Upper lobe of left lung (tissue), 4 donors: ENCODE measurements at regions not wholly inside any gene's neighbourhood (a gene's known extent, or its start where the extent isn't known, plus 50 kb on each side); places are given as distances from the start of the nearest gene placed in this dataset.

Experiments
- POLR2A ChIP-seq, 4 donors: fragments of 450-650 bp; IDR thresholded peaks; one replicate each; pipeline ENCODE4 v1.5.1; 2016 to 2017; ENCODE audit warnings: antibody characterized with exemption in 4 of 4, mild to moderate bottlenecking in 2 of 4
- TF ChIP-seq, protein P1 (sequence below), 6 experiments: fragments of 450-650 bp in 4 of 6; fragments of 200-600 bp in 2 of 6; sonication (generic) in 2 of 6; IDR thresholded peaks; one replicate each; pipeline ENCODE4 v1.5.1; 2016 to 2019; ENCODE audit warnings: antibody characterized with exemption in 6 of 6

DNA sequence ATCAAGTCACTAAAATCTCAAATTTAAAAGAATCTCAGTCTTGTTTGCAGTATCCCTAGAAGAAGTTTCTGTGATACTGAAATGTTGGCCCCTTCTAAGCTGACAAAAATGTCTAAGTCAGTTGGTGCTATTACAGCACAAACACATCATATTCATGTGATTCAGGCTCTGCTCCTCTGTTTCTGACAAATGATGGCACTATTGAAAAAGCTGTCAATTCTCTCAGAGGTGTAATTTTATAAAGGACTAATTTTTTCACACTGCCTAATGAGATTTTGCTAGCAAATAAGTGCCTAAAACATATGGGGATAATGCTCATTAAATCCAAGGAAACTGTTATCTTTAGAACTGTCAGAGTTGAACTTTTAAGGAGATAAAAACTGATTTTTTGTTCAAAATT is 445.9 kb downstream of the DSC3 start:
- TF ChIP-seq, protein P1, sequence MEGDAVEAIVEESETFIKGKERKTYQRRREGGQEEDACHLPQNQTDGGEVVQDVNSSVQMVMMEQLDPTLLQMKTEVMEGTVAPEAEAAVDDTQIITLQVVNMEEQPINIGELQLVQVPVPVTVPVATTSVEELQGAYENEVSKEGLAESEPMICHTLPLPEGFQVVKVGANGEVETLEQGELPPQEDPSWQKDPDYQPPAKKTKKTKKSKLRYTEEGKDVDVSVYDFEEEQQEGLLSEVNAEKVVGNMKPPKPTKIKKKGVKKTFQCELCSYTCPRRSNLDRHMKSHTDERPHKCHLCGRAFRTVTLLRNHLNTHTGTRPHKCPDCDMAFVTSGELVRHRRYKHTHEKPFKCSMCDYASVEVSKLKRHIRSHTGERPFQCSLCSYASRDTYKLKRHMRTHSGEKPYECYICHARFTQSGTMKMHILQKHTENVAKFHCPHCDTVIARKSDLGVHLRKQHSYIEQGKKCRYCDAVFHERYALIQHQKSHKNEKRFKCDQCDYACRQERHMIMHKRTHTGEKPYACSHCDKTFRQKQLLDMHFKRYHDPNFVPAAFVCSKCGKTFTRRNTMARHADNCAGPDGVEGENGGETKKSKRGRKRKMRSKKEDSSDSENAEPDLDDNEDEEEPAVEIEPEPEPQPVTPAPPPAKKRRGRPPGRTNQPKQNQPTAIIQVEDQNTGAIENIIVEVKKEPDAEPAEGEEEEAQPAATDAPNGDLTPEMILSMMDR (IDR thresholded peaks at IDR 0.05), result no peak
- no peak for TF ChIP-seq POLR2A (IDR thresholded peaks at IDR 0.05)
